GF-D8 (cell line): ENCODE measurements at regions not wholly inside any gene's neighbourhood (a gene's known extent, or its start where the extent isn't known, plus 50 kb on each side); places are given as distances from the start of the nearest gene placed in this dataset.
"Not testable (repeated sequence)": the region's sequence is repeated elsewhere in the genome, so short reads cannot be mapped to it uniquely, and the experiment has no call there.

Experiments
- DNase-seq: peaks from one replicate; lab custom pipeline; 2025; lab: John Stamatoyannopoulos, UW

DNA sequence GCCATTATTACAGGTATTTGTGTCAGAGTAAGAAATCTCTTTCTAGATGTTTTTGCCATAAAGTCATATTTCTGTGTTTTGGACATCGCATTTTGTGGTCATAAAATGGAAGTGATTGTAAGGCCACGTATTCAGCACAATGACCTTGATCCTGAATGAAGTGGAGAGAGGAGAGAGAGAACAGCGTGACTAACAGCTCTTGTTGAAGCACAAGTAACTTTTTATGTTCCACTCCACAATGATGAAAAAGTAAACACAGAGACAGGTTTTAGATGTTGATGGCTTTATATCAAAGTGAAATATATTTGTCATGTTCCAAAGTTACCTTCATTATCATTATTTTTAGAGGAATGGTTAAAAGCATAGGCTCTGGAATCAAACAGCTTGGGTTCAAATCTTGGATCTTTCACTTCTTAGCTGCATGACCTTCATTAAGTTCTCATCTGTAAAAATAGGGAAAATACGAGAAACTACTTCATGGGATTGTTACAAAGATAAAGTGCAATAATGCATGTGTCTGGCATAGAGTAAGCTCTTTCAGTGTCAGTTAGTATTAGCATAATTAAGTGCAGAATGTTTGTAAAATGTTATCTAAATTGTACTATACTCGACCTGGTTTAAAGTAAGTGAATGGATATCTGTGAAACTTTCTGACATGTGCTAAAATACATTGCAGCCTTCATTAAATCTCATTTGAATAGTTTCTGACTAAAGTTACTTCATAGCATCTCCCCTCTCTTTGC lies 341.5 kb upstream of the DNAJC19 start:
- DNase-seq = no peak

DNA sequence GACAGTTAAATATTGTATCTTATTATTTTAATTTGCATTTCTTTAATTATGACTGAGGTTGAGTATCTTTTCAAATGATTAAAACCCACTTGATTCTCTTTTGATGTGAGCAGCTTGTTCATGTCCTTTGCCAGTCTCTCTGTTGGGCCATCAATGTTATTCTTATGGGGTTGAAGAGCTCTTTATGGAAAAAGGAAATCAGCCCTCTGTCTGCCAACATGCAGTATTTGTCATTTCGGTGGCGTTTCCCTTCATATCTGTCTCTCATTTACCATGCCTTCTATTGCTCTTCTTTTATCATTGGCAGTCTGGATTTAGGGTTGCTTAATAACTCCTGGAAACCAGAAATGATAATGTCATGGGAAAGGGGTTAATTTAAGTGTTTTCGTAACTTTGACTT lies 340.7 kb upstream of the DNAJC19 start:
- no peak for DNase-seq

DNA sequence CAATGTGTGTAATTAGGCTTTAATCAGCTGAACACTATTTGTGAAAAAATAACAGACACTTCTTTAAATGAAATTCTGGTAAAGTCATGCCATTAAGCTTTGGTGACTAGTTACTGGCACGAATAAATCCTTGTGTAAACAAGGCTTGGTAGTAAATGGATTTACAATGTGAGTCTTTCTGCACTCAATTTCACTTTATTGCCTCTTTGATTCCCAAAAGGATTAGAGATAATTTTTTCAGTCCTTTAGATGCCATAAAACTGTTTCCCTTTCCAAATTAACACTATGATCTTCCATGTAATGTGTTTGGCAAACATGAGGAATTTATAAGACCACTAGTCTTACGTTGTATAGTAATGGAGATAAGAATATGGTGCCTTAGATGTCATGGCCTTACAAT lies 339.5 kb upstream of the DNAJC19 start:
- no peak for DNase-seq

DNA sequence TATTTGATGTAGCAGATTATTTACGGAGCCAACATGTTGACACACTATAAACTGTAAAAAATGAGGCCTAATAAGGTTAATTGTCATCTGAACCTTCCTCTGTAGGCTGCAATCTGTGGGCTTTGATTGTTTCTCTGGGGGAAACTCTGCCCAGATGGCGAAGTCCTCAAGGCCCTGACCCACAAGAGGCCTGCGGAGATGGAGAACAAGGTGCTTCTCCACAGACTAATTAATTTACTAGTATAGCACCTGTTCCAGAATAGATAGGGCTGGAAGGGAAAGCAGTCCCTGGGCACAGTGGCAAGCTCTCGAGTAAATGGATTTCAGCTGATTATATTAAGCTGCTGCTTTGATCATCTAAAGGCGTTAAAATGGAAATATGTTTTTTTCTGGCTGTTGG lies 338.8 kb upstream of the DNAJC19 start:
- DNase-seq = no peak

DNA sequence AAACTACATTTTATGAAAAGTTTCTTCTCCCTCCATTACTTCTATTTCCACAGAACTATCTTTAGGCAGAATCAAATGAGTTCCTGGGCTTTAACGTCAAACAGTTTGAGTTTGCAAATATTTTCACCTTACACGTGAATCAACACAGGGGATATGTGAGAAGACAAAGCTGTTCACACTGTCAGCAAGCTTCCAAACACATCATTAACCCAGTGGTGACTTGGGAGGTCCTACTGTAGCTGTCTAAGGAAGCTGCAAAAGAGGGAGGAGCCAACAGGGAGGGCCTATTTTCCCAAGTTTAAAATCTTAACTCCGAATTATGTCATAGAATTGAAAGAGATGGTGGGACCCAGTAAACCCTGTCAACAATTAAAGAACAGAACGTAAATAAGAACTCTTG lies 337.8 kb upstream of the DNAJC19 start:
- DNase-seq = no peak

DNA sequence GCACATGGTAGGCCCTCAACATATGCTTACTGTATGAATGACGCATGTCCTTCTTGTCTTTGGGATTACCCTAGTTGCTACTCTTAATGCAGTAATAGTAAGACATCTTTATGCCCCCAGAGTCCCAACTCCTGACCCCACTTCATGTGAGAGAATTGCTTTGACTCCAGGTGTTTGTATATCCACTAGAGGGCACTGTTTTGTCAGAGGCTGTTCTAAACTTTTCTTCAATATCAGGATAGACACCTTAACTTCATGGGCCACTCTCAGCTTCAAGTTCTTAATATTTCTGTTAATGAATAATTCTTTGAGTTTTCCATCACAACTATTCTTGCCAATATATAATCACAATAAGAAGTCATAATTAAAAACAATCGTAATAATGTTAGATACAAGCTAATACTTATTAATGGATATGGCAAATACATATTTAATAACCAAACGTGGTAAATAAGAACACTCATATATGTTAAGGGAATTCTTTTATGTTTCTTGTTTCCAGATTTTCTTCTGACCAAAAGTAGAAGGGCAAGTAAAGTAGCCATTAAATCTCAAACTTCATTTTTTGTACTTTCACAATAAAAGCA lies 337.2 kb upstream of the DNAJC19 start:
- no peak for DNase-seq

DNA sequence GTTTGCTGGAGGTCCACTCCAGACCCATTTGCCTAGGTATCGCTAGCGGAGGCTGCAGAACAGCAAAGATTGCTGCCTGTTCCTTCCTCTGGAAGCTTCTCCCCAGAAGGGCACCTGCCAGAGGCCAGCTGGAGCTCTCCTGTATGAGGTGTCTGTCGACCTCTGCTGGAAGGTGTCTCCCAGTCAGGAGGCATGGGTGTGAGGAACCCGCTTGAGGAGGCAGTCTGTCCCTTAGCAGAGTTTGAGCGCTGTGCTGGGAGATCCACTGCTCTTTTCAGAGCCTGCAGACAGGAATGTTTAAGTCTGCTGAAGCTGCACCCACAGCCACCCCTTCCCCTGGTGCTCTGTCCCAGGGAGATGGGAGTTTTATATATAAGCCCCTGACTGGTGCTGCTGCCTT lies 335.0 kb upstream of the DNAJC19 start:
- not testable (repeated sequence) for DNase-seq

DNA sequence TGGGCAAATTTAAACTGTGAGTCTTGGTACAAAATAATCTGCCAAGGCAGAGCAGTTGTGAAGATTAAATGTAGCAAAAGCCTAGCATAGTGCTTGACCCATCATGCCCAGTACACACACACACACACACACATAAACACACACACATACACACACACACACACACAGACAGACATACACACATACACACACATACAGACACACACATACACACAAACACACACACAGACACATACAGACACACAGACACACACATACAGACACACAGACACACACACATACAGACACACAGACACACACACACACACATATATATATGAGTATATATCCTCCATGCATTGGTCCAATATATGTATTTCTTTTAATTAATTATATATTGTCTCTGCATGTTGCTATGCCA lies 328.8 kb upstream of the DNAJC19 start:
- no peak for DNase-seq

DNA sequence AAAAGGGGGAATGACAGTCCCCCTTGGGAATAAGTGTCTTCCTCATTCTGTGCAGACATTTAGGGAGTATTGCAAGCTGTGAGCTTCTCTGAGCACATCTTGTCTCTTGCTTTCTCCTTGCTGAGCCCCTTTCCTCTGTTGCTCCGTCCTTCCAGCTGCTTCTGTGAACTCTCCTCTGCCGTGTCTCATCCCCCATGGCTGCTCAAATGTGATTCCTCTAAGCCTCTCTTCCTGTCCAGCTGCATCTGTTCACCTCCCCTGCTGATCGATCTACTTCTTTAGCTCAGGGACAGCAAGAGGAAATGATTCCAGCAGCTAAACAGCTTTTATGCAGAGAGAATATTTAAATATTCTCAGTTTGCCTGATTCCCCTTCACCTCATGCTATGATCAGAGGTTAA lies 328.0 kb upstream of the DNAJC19 start:
- no peak for DNase-seq

DNA sequence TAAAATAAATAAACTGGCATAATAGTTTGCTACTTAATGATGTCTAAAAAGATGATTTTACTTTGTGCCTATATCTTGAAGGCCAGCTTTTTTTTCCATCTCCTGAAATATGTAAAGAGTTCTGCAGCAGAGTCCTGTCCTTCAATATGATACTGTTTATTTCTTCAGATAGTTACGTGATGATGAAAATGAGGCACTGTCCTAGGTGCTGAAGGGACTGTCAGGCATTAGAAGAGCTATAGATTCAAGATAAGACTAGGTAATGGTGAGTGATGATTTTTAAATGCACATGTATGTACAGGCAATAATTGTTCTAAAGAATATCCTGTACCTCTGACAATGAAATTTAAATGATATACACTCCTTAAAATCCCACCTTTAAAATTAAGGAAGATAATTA lies 326.9 kb upstream of the DNAJC19 start:
- DNase-seq = no peak

DNA sequence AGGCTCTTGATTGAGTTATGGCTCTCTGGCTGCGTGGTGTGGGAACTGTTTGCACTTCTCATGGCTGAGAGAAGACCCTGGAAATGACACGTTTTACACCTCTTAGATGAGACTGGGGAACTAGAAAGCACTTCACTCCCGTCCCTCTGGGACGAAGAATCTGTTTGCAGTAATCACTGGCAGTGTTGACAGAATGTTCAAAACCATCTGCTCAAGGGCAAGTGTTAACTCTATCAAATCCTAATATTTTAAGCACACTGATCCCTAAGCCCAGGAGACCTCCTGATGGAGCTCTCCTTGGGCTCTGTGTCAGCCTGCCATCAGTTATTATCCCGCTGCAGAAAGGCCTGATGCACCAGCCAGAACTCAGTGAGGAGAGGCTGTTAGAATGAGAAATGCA lies 323.8 kb upstream of the DNAJC19 start:
- no peak for DNase-seq

DNA sequence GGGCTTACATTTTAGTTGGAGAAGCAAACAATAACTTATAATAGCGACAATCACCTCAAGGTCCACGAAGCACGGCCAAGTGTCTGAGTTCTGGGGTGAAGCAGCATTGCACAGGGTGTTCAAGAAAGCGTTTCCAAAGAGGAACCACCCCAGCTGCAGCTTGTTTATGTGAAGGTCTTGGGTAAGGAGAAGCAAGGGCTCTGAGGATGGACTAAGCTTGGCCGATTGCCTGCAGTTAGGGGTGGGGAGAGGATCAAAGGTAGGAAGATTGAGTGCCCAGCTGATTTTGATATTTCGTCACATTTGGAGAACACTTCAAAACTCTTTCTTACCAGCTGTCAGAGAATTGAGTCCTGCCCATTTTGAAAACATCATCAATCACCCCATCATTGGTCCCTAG lies 321.6 kb upstream of the DNAJC19 start:
- DNase-seq = no peak

DNA sequence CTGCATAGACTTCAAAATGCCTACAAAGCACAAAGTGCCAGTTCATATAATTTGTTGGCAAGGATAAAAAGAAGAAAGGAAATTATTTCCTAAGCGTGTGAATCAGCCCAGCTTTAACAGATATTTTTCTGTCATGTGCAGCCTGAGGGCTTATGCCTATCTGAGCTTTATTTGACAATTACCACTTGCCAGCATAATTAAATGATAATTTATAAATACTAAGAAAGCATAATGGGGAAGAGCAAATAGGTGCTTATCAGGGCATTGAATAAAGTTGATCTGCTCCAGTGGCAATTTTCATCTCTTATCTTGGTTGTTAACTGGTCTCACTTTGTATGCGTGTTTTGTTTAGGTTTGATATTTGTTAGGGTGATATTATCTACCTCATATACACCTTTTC lies 313.4 kb upstream of the DNAJC19 start:
- DNase-seq = no peak

DNA sequence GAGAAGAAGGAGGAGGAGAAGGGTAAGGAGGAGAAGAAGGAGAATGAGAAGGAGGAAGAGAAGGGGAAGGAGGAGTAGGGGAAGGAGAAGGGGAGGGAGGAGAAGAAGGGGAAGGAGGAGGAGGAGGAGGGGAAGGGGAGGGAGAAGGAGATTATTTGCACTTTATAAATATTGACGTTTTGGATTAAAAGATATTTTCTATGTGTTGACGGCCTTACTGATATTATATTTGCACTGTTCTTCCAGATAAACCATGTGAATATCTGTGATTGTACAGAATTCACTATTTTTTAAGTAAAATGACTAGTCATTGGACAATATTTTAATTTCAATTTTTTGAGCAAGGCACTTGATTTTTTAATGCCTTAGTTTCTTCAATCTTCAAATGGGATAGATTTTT lies 310.5 kb upstream of the DNAJC19 start:
- DNase-seq = no peak

DNA sequence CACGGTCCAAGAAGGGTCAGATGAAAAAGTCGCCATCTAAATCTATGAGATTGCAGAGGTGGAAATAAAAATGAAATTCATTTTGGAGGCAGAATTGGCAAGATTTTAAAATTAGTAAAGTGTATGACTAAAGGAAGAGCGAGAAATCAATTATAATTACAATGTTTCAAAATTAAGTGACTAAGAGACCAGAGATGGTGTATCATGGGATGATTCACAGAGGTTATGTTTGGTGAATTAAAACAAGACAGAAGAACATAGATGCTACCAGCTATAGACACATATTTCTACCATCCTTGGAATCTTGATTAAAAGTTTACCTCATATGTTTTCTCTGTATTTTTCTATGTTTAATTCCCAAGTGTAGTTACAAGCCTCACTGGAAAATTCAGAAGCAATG lies 308.9 kb upstream of the DNAJC19 start:
- no peak for DNase-seq

DNA sequence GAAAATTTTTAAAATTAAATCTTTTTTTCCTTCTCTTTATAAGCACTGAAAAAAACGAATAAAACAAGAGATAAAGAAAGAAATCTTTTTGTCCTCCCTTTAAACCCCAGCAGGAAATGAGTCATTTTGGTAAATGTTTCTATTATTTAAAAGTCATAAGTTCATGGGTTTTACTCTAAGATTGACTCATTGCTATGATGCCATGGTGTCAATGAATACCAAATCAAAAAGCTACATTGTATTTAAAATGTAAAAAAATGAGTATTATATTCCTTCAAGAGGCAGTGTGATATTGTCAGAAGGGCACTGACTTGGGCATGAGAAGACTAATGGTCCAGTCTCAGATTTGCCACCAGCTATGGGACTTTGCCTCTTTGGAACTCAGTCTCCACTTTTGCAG lies 303.4 kb upstream of the DNAJC19 start:
- DNase-seq = no peak

DNA sequence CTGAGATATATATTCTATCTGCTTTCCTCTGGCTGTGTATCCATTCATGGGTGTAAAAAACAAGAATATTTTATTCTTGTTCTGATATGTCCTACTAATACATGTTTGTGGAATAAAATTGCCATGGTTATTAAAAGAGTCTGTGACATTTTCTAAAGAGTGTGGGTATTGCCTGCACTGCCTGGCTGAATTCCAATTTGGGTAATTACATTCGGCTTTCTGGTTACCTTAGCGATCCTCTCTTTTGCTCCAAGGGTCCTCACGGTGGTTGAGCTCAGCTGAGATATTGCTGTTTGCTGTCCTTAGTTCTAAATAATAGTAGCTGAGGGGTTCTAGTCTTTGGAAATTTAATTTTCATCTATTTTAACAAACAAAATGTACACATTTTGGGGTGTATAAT lies 301.4 kb upstream of the DNAJC19 start:
- no peak for DNase-seq

DNA sequence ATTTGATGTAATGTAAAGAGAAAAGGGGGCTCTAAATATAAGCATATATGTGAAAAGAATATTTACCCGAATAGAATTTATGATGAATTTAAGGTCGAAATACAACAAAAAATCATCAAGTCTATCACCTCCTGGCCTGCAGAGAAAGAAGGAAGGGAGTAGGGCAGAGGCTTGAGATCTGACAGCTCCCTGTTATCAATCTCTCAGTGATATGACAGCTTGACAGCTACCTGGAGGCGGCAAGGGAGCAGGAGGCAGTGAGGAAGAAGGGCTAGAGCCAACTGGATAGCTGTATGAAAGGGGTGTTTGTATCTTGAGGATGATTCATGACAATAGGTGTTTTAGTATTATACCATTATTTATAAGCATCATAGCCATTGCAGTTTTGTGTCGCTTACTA lies 299.8 kb upstream of the DNAJC19 start:
- no peak for DNase-seq

DNA sequence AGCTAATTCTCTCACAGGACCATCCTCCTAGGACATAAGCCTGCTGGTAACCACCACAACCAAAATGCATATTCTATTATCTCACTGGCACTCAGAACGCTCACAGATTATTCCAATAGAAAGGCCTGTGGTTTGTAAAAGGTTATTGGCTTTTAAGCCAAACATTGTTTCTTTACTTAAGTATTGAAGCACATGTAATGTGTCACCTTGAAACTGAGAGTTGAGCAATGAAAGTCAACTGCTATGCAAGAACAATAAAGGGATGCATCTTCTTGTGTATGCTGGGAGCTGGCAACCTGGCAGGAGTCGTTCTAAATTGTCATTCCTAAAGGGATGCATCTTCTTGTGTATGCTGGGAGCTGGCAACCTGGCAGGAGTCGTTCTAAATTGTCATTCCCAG lies 298.6 kb upstream of the DNAJC19 start:
- no peak for DNase-seq

DNA sequence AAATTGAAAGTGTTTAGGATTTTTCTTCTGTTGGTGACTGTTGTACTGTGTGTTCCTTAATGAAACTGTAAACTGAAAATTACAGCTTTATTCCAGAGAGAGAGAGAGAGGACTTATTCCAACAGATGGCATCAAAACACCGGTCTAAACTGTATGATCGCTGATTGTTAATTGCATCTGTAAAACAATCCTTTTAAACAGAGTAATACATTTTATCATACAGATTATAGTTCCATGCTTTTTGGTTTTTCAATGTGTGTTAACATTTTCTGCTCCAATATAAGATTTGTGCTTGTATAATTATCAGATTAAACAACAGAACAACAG lies 289.7 kb upstream of the DNAJC19 start:
- DNase-seq = no peak

DNA sequence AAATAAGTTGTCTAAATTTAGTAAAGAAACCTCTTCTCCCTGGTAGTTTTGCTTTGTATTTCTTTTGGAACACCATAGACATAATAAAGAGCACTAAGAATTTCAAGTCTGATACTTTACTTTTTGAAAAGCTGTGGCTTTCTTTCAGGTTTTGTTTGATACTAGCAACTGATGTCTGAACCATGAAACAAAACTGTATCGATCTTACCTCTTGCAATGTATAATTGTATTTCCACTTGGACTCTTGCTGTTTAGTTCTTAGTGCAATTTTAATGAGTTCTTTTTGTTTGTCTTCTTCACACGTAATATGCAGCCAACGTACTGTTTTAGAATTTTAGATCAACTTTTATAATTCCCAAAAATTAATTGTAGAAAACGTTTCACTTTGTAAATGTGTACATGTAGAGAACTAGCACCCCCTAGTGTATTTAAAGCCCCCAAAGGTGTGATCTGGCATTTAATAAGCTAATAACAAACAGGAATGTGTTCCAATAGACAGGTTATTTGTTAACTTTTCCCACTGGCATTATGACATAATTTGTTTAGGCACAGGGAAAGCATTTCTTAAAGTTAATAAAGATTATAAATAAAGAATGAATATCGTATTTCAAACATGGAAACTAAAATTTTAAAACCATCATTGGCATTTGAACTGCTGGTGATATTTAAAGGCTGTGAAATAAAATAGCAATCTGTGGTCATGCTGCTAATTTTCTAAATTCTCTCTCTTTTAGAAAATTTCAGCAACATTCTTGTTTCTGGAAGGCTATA lies 289.1 kb upstream of the DNAJC19 start:
- DNase-seq = no peak

DNA sequence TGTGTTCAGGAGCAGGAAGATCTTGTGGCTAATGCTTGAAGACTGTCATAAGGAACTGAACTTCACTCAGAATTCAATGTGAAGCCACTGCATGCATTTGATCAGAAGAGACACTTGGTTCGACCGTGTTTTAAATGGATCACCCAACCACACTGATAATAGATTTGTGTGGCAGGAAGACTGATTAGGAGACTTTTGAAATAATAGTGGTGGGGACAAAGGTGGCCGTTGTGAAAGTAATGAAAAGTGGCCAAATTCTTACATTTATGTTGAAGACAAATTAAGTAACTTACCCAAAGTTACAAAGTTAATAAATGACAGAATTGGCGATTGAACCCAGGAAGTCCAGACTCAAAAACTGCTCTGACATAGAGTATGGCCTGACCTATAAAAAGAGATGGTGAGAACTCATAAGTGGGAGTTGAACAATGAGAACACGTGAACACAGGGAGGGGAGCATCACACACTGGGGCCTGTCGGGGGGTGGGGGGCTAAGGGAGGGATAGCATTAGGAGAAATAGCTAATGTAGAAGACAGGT lies 286.9 kb upstream of the DNAJC19 start:
- no peak for DNase-seq

DNA sequence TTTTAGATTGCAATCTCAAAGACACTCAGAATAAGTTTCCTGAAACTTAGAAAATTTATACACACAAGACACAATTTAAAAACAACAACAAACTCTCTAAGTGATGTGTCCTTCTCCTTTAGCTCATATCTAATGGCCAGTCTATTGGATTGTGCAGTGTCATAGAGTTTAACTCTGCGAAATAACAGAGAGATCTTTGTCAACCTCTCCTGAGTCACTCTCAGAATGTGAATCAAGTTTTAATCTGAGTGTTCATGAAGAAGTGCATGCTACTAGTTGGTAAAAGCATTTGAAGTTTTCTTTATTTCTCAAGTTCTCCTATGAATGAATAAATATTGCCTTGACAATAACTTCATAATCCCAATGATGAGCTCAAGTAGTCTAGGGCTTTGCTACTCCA lies 284.5 kb upstream of the DNAJC19 start:
- DNase-seq = no peak
